ENCODE measurements at regions not wholly inside any gene's neighbourhood (a gene's known extent, or its start where the extent isn't known, plus 50 kb on each side); places are given as distances from the start of the nearest gene placed in this dataset.

- BruUV-seq (replicated peaks): no TSS peak
- no peaks in the 10 kb centered on the region for H3K4me1 ChIP-seq (ENCODE audit: control insufficient read depth, insufficient read depth, low read length)
- DNase-seq (ENCODE audit: low read depth, low spot score): no peak
- no peak overlapping the region for H3K9ac ChIP-seq (ENCODE audit: control insufficient read depth, insufficient read depth, low read length)
- no peak overlapping the region for H2AFZ ChIP-seq (ENCODE audit: control insufficient read depth, low read depth, low read length)
- H3K4me2 ChIP-seq (ENCODE audit: control insufficient read depth, insufficient read depth): no peak overlapping the region
- POLR2A ChIA-PET: no interaction called here
- FAIRE-seq: no peak
- no peaks in the 10 kb centered on the region for H3K9me3 ChIP-seq (replicated peaks; ENCODE audit: control insufficient read depth, insufficient read depth, low read length)
- H4K20me1 ChIP-seq (ENCODE audit: control insufficient read depth, insufficient read depth): no peaks in the 10 kb centered on the region
- SMC1A ChIA-PET (ENCODE audit: uncharacterized antibody, unreplicated experiment): no interaction called here
- 60% methylated on average over 5 of the region's 5 CpGs for WGBS (ENCODE audit: insufficient coverage, insufficient replicate concordance, low lambda C conversion rate, missing lambda C conversion rate)
- no peaks in the 10 kb centered on the region for H3K79me2 ChIP-seq (ENCODE audit: control insufficient read depth, insufficient read depth, low read length)
- no peak overlapping the region for H3K4me3 ChIP-seq
- RAD21 ChIA-PET (ENCODE audit: unreplicated experiment): no interaction called here
- in situ Hi-C loops (cut with MboI): no loop called here
- intact Hi-C loops (cut with micrococcal nuclease; ENCODE audit: unreplicated experiment): no loop called here
- H3K27ac ChIP-seq (ENCODE audit: control insufficient read depth, insufficient read depth): no peak overlapping the region
- ATAC-seq: no peak
- CTCF ChIA-PET: no interaction called here
- H3K36me3 ChIP-seq (ENCODE audit: control insufficient read depth in 2 of 2, insufficient read depth in 2 of 2, low read length in 1 of 2): no peaks in the 10 kb centered on the region
- H3K27me3 ChIP-seq (replicated peaks in 1 of 2; ENCODE audit: control insufficient read depth in 2 of 2, insufficient read depth in 2 of 2, low read length in 1 of 2): no peaks in the 10 kb centered on the region
- no peak for TF ChIP-seq RAD21 (IDR thresholded peaks at IDR 0.05; ENCODE audit: insufficient read depth, low read depth, low read length)
- no peak for TF ChIP-seq FOS (IDR thresholded peaks at IDR 0.05; ENCODE audit: borderline replicate concordance, extremely low read depth, insufficient read length)
- no peak for TF ChIP-seq RBBP5 (conservative IDR thresholded peaks at IDR 0.05)
- no peak for TF ChIP-seq MTA2 (IDR thresholded peaks at IDR 0.05; ENCODE audit: low read depth)
- TF ChIP-seq ASH2L (IDR thresholded peaks at IDR 0.05; ENCODE audit: borderline replicate concordance, low read depth): no peak
- no peak for TF ChIP-seq NR2F1 (conservative IDR thresholded peaks at IDR 0.05)
- TF ChIP-seq EZH2 (IDR thresholded peaks at IDR 0.05; ENCODE audit: borderline replicate concordance, control insufficient read depth, low read depth, low read length): no peak
- no peak for TF ChIP-seq REST (IDR thresholded peaks at IDR 0.05; ENCODE audit: low read depth, low read length)
- TF ChIP-seq IKZF2 (IDR thresholded peaks at IDR 0.05): no peak
- TF ChIP-seq PML (IDR thresholded peaks at IDR 0.05; ENCODE audit: low read length): no peak
- no peak for TF ChIP-seq BCL3 (IDR thresholded peaks at IDR 0.05; ENCODE audit: borderline replicate concordance, insufficient read depth, low read depth, low read length, poor library complexity, severe bottlenecking)
- TF ChIP-seq HDAC6 (IDR thresholded peaks at IDR 0.05; ENCODE audit: unreplicated experiment): no peak
- TF ChIP-seq SUZ12 (IDR thresholded peaks at IDR 0.05; ENCODE audit: unreplicated experiment): no peak
- no peak for TF ChIP-seq ZNF384 (IDR thresholded peaks at IDR 0.05; ENCODE audit: borderline replicate concordance, low read depth, low read length)
- TF ChIP-seq EP300 (IDR thresholded peaks at IDR 0.05; ENCODE audit: borderline replicate concordance in 1 of 2, control insufficient read depth in 1 of 2, low read depth in 2 of 2, low read length in 2 of 2): no peak
- no peak for TF ChIP-seq JUND (IDR thresholded peaks at IDR 0.05; ENCODE audit: low read depth, low read length)
- TF ChIP-seq USF2 (IDR thresholded peaks at IDR 0.05; ENCODE audit: borderline replicate concordance, low read depth, low read length): no peak
Measured at GRCh38 chr10:10110844-10111490, 906.7 kb upstream of the CELF2 start.
